CD4-positive, alpha-beta T cell treated with Interleukin-17A for 4 hours (primary cell): ENCODE measurements at regions not wholly inside any gene's neighbourhood (a gene's known extent, or its start where the extent isn't known, plus 50 kb on each side); places are given as distances from the start of the nearest gene placed in this dataset.
"Not testable (repeated sequence)": the region's sequence is repeated elsewhere in the genome, so short reads cannot be mapped to it uniquely, and the experiment has no call there.

ENCODE experiments used
- DNase-seq: peaks from one replicate; pipeline ENCODE4 v3.0.0-alpha.2; 2020; ENCODE audit warnings: mixed read lengths

- DNase-seq = no peak
These were observed 119.7 kb downstream of the DTL start for GRCh38 chr1:212155219-212155618.

- no peak for DNase-seq
These were observed 121.7 kb downstream of the DTL start for GRCh38 chr1:212157252-212157651.

GRCh38 chr1:212158912-212159796, 123.6 kb downstream of the DTL start:
- peak; percentile 18 for DNase-seq

- DNase-seq = no peak
These were observed 123.9 kb upstream of the PPP2R5A start for GRCh38 chr1:212161231-212161781.

GRCh38 chr1:212162635-212163034, 122.6 kb upstream of the PPP2R5A start:
- peak; percentile 35 for DNase-seq

- no peak for DNase-seq
These were observed 120.9 kb upstream of the PPP2R5A start for GRCh38 chr1:212164095-212164872.

- no peak for DNase-seq
These were observed 119.0 kb upstream of the PPP2R5A start for GRCh38 chr1:212166244-212166643.

GRCh38 chr1:212166644-212167043, 118.6 kb upstream of the PPP2R5A start:
- no peak for DNase-seq

GRCh38 chr1:212167098-212167497, 118.1 kb upstream of the PPP2R5A start:
- no peak for DNase-seq

- DNase-seq = no peak
These were observed 111.6 kb upstream of the PPP2R5A start for GRCh38 chr1:212173567-212173966.

- not testable (repeated sequence) for DNase-seq
These were observed 110.9 kb upstream of the PPP2R5A start for GRCh38 chr1:212174295-212174694.

- no peak for DNase-seq
These were observed 107.7 kb upstream of the PPP2R5A start for GRCh38 chr1:212177542-212177941.

- no peak for DNase-seq
These were observed 106.4 kb upstream of the PPP2R5A start for GRCh38 chr1:212178851-212179250.

- DNase-seq = no peak
These were observed 105.7 kb upstream of the PPP2R5A start for GRCh38 chr1:212179394-212180076.

- no peak for DNase-seq
These were observed 104.0 kb upstream of the PPP2R5A start for GRCh38 chr1:212181015-212181882.

- no peak for DNase-seq
These were observed 103.0 kb upstream of the PPP2R5A start for GRCh38 chr1:212182171-212182570.

GRCh38 chr1:212182579-212182978, 102.6 kb upstream of the PPP2R5A start:
- no peak for DNase-seq

- DNase-seq = peak; percentile 17
These were observed 98.6 kb upstream of the PPP2R5A start for GRCh38 chr1:212186427-212187207.

GRCh38 chr1:212188599-212189351, 96.4 kb upstream of the PPP2R5A start:
- DNase-seq = peak; percentile 22

GRCh38 chr1:212189352-212189738, 95.9 kb upstream of the PPP2R5A start:
- no peak for DNase-seq
